ENCODE measurements at regions not wholly inside any gene's neighbourhood (a gene's known extent, or its start where the extent isn't known, plus 50 kb on each side); places are given as distances from the start of the nearest gene placed in this dataset.

- no peak for TF ChIP-seq CTCF (conservative IDR thresholded peaks at IDR 0.05)
Observed at GRCh38 chr2:49686897-49687442, 532.7 kb upstream of the FSHR start.

GRCh38 chr2:49686291-49686690, 532.0 kb upstream of the FSHR start:
- no peak for TF ChIP-seq CTCF (conservative IDR thresholded peaks at IDR 0.05)
- H3K27ac ChIP-seq: no peak overlapping the region

More at GRCh38 chr2:49686897-49687442, 532.7 kb upstream of the FSHR start:
- no peak overlapping the region for H3K27ac ChIP-seq

- H3K27ac ChIP-seq: no peak overlapping the region
- no peak for TF ChIP-seq CTCF (conservative IDR thresholded peaks at IDR 0.05)
Observed at GRCh38 chr2:49677227-49677626, 522.9 kb upstream of the FSHR start.

GRCh38 chr2:49664827-49665226, 510.5 kb upstream of the FSHR start:
- H3K27ac ChIP-seq: no peak overlapping the region
- no peak for TF ChIP-seq CTCF (conservative IDR thresholded peaks at IDR 0.05)

GRCh38 chr2:49661809-49662208, 507.5 kb upstream of the FSHR start:
- H3K27ac ChIP-seq: no peak overlapping the region
- TF ChIP-seq CTCF (conservative IDR thresholded peaks at IDR 0.05): no peak

- no peak overlapping the region for H3K27ac ChIP-seq
- no peak for TF ChIP-seq CTCF (conservative IDR thresholded peaks at IDR 0.05)
Observed at GRCh38 chr2:49656853-49657252, 502.5 kb upstream of the FSHR start.

- H3K27ac ChIP-seq: no peak overlapping the region
- TF ChIP-seq CTCF (conservative IDR thresholded peaks at IDR 0.05): no peak
Observed at GRCh38 chr2:49643149-49643548, 488.8 kb upstream of the FSHR start.
